ENCODE measurements at regions not wholly inside any gene's neighbourhood (a gene's known extent, or its start where the extent isn't known, plus 50 kb on each side); places are given as distances from the start of the nearest gene placed in this dataset.

GRCh38 chr21:40923901-40924300, 76.9 kb upstream of the DSCAM start:
- CTCF ChIA-PET, result no interaction called here
- TF ChIP-seq POLR2AphosphoS5 (IDR thresholded peaks at IDR 0.05; ENCODE audit: low read depth, low read length) (no peak), GATA2 (CRISPR knock-in tag; IDR thresholded peaks at IDR 0.05) (no peak), FOXJ3 (CRISPR knock-in tag; IDR thresholded peaks at IDR 0.05) (no peak), EZH2phosphoT487 (IDR thresholded peaks at IDR 0.05; ENCODE audit: borderline replicate concordance, low read depth) (no peak), USF2 (IDR thresholded peaks at IDR 0.05; ENCODE audit: borderline replicate concordance, low read depth, low read length) (no peak), ZBTB33 (IDR thresholded peaks at IDR 0.05; ENCODE audit: borderline replicate concordance, low read depth) (no peak), PBX3 (IDR thresholded peaks at IDR 0.05) (no peak), YY1 (IDR thresholded peaks at IDR 0.05; ENCODE audit: low read depth) (no peak), TEAD4 (IDR thresholded peaks at IDR 0.05; ENCODE audit: borderline replicate concordance, insufficient read depth) (no peak)

GRCh38 chr21:40924641-40925040, 77.7 kb upstream of the DSCAM start:
- Histone ChIP-seq H3K27me3 (ENCODE audit: insufficient read depth) (no peaks in the 10 kb centered on the region), H3F3A (replicated peaks; ENCODE audit: insufficient read depth) (no peaks in the 10 kb centered on the region), H3K4me3 (ENCODE audit: low read depth in 2 of 2, low read length in 1 of 2) (no peak overlapping the region), H3K9me2 (no peaks in the 10 kb centered on the region), H3K9me3 (no peaks in the 10 kb centered on the region), H2AFZ (ENCODE audit: low read depth) (no peak overlapping the region), H3K27ac (ENCODE audit: low read depth in 2 of 2, low read length in 1 of 2) (no peak overlapping the region), H3K4me2 (no peak overlapping the region), H3K4me1 (ENCODE audit: control insufficient read depth in 1 of 2, insufficient read depth in 2 of 2, low read depth in 1 of 2, low read length in 1 of 2) (no peaks in the 10 kb centered on the region; a peak in 1 of 4 replicates), H3K36me3 (replicated peaks in 1 of 2; ENCODE audit: control insufficient read depth in 1 of 2, insufficient read depth in 2 of 2, low read length in 1 of 2) (no peaks in the 10 kb centered on the region), H3K9ac (no peak overlapping the region), H3K79me2 (ENCODE audit: insufficient read depth) (no peaks in the 10 kb centered on the region), H4K20me1 (ENCODE audit: insufficient read depth) (no peaks in the 10 kb centered on the region)
- TF ChIP-seq, protein P1, sequence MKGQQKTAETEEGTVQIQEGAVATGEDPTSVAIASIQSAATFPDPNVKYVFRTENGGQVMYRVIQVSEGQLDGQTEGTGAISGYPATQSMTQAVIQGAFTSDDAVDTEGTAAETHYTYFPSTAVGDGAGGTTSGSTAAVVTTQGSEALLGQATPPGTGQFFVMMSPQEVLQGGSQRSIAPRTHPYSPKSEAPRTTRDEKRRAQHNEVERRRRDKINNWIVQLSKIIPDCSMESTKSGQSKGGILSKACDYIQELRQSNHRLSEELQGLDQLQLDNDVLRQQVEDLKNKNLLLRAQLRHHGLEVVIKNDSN (IDR thresholded peaks at IDR 0.05; ENCODE audit: borderline replicate concordance, low read depth), result no peak
- TF ChIP-seq NRF1 (IDR thresholded peaks at IDR 0.05; ENCODE audit: low read depth, low read length), result no peak
- no peak for TF ChIP-seq EZH2phosphoT487 (IDR thresholded peaks at IDR 0.05; ENCODE audit: borderline replicate concordance, low read depth)
- no peak for TF ChIP-seq YY1 (IDR thresholded peaks at IDR 0.05; ENCODE audit: low read depth)
- TF ChIP-seq JUND (IDR thresholded peaks at IDR 0.05), result no peak
- TF ChIP-seq MAX (IDR thresholded peaks at IDR 0.05; ENCODE audit: low read depth), result no peak
- no peak for TF ChIP-seq NFIC (IDR thresholded peaks at IDR 0.05; ENCODE audit: borderline replicate concordance)
- no peak for TF ChIP-seq MEF2A (IDR thresholded peaks at IDR 0.05; ENCODE audit: borderline replicate concordance, low read depth)
- TF ChIP-seq MXI1 (IDR thresholded peaks at IDR 0.05; ENCODE audit: low read depth, low read length), result no peak
- TF ChIP-seq SMC3 (IDR thresholded peaks at IDR 0.05; ENCODE audit: low read depth, low read length), result no peak
- TF ChIP-seq PBX3 (IDR thresholded peaks at IDR 0.05), result no peak
- TF ChIP-seq TEAD4 (IDR thresholded peaks at IDR 0.05; ENCODE audit: borderline replicate concordance, insufficient read depth), result no peak
- no peak for TF ChIP-seq POLR2AphosphoS5 (IDR thresholded peaks at IDR 0.05; ENCODE audit: low read depth, low read length)
- ChIA-PET CTCF (no interaction called here), POLR2A (no interaction called here)
- WGBS (ENCODE audit: low lambda C conversion rate), result 32% methylated on average over 9 of the region's 9 CpGs
- DNase-seq, result no peak

More at GRCh38 chr21:40923901-40924300, 76.9 kb upstream of the DSCAM start:
- Histone ChIP-seq H2AFZ (ENCODE audit: low read depth) (no peak overlapping the region), H3K4me2 (no peak overlapping the region), H3K27me3 (ENCODE audit: insufficient read depth) (no peaks in the 10 kb centered on the region), H3K79me2 (ENCODE audit: insufficient read depth) (no peaks in the 10 kb centered on the region), H4K20me1 (ENCODE audit: insufficient read depth) (no peaks in the 10 kb centered on the region), H3K9ac (no peak overlapping the region), H3K4me1 (ENCODE audit: control insufficient read depth in 1 of 2, insufficient read depth in 2 of 2, low read depth in 1 of 2, low read length in 1 of 2) (no peaks in the 10 kb centered on the region; a peak in 1 of 4 replicates), H3K36me3 (replicated peaks in 1 of 2; ENCODE audit: control insufficient read depth in 1 of 2, insufficient read depth in 2 of 2, low read length in 1 of 2) (no peaks in the 10 kb centered on the region), H3F3A (replicated peaks; ENCODE audit: insufficient read depth) (no peaks in the 10 kb centered on the region), H3K9me2 (no peaks in the 10 kb centered on the region), H3K27ac (ENCODE audit: low read depth in 2 of 2, low read length in 1 of 2) (no peak overlapping the region), H3K4me3 (ENCODE audit: low read depth in 2 of 2, low read length in 1 of 2) (no peak overlapping the region), H3K9me3 (no peaks in the 10 kb centered on the region)
- POLR2A ChIA-PET, result no interaction called here
- WGBS (ENCODE audit: low lambda C conversion rate), result 3% methylated on average over 7 of the region's 7 CpGs
- no peak for DNase-seq

Measured in SK-N-SH (cell line).